Astrocyte of the cerebellum (primary cell): ENCODE measurements at regions not wholly inside any gene's neighbourhood (a gene's known extent, or its start where the extent isn't known, plus 50 kb on each side); places are given as distances from the start of the nearest gene placed in this dataset.
A peak's percentile ranks its signal among the peaks of the same experiment; 100 is the strongest.

Experiments used
- DNase-seq: peaks from one replicate; pipeline ENCODE4 v3.0.0-alpha.2; 2011; ENCODE audit warnings: low read depth
- H3K4me3 ChIP-seq: 2 replicates; pipeline ENCODE4 v1.5.1; 2011; ENCODE audit warnings: mild to moderate bottlenecking, low read depth, low read length, moderate library complexity
- CTCF ChIP-seq: IDR thresholded peaks from 2 replicates; pipeline ENCODE4 v1.5.1; 2012; ENCODE audit warnings: low read length, low read depth, moderate library complexity, mild to moderate bottlenecking; ENCODE audit errors: missing control alignments
- in situ Hi-C: cut with HindIII; loops from 2 replicates; pipeline ENCODE4 v1.10.0; 2017; ENCODE audit warnings: low sequenced_read_pairs

- TF ChIP-seq CTCF = no peak
- H3K4me3 ChIP-seq = no peak overlapping the region
- DNase-seq = peak; percentile 6
- in situ Hi-C loops = no loop called here
Observed at GRCh38 chr6:166877906-166878305, 78.4 kb downstream of the RNASET2 start.

GRCh38 chr6:166877349-166877748 lies 79.0 kb downstream of the RNASET2 start:
- DNase-seq = no peak
- no peak overlapping the region for H3K4me3 ChIP-seq
- in situ Hi-C loops = no loop called here
- TF ChIP-seq CTCF = no peak

- TF ChIP-seq CTCF = no peak
- no peak for DNase-seq
- H3K4me3 ChIP-seq = no peak overlapping the region
- in situ Hi-C loops = no loop called here
Observed at GRCh38 chr6:166872531-166873009, 83.8 kb downstream of the RNASET2 start.

- in situ Hi-C loops = no loop called here
- DNase-seq = no peak
- no peak for TF ChIP-seq CTCF
- no peak overlapping the region for H3K4me3 ChIP-seq
Observed at GRCh38 chr6:166870602-166871208, 85.6 kb downstream of the RNASET2 start.

GRCh38 chr6:166866839-166867637 lies 89.3 kb downstream of the RNASET2 start:
- no peak overlapping the region for H3K4me3 ChIP-seq
- in situ Hi-C loops = no loop called here
- no peak for TF ChIP-seq CTCF
- no peak for DNase-seq

GRCh38 chr6:166864333-166864732 lies 92.0 kb downstream of the RNASET2 start:
- in situ Hi-C loops = no loop called here
- TF ChIP-seq CTCF = no peak
- DNase-seq = no peak
- H3K4me3 ChIP-seq = no peak overlapping the region
